A549 (cell line): ENCODE measurements at regions not wholly inside any gene's neighbourhood (a gene's known extent, or its start where the extent isn't known, plus 50 kb on each side); places are given as distances from the start of the nearest gene placed in this dataset.
"Not testable (repeated sequence)": the region's sequence is repeated elsewhere in the genome, so short reads cannot be mapped to it uniquely, and the experiment has no call there.

Experiments used
- CTCF ChIP-seq: fragments of >200 bp; sonication (Bioruptor Twin); formaldehyde crosslinking; IDR thresholded peaks from 3 replicates; pipeline ENCODE4 v1.5.1; 2016
- E2F6 ChIP-seq: IDR thresholded peaks from 2 replicates; pipeline ENCODE4 v1.6.1; 2012; ENCODE audit warnings: low read depth, borderline replicate concordance
- JUN ChIP-seq, 2 experiments: fragments of >200 bp; sonication (Bioruptor Twin); formaldehyde crosslinking; IDR thresholded peaks; 2 replicates in 1 of 2; 3 replicates in 1 of 2; pipeline ENCODE4 v1.6.1; 2016 to 2017
- JUNB ChIP-seq: fragments of >200 bp; sonication (Bioruptor Twin); formaldehyde crosslinking; IDR thresholded peaks from 2 replicates; pipeline ENCODE4 v1.6.1; 2016
- MAFK ChIP-seq: fragments of 450-650 bp; IDR thresholded peaks from 2 replicates; pipeline ENCODE4 v1.6.1; 2014; ENCODE audit not compliant: partially characterized antibody
- MAX ChIP-seq: IDR thresholded peaks from 2 replicates; pipeline ENCODE4 v1.6.1; 2012
- MAZ ChIP-seq: fragments of 150-350 bp; IDR thresholded peaks from 2 replicates; pipeline ENCODE4 v1.6.1; 2014; ENCODE audit warnings: antibody characterized with exemption, low read depth, low read length, borderline replicate concordance
- POLR2A ChIP-seq: IDR thresholded peaks from 2 replicates; pipeline ENCODE4 v1.6.1; 2012; ENCODE audit warnings: mild to moderate bottlenecking, low read length
- RCOR1 ChIP-seq: fragments of 150-350 bp; IDR thresholded peaks from 2 replicates; pipeline ENCODE4 v1.6.1; 2014; ENCODE audit warnings: antibody characterized with exemption, low read length, low read depth
- REST ChIP-seq: fragments of 200-600 bp; sonication (generic); IDR thresholded peaks from 2 replicates; pipeline ENCODE4 v1.6.1; 2016; ENCODE audit warnings: antibody characterized with exemption, mild to moderate bottlenecking, moderate library complexity
- RFX5 ChIP-seq: fragments of 450-650 bp; IDR thresholded peaks from 2 replicates; pipeline ENCODE4 v1.7.1; 2014; ENCODE audit warnings: antibody characterized with exemption, mild to moderate bottlenecking, moderate library complexity
- SMC3 ChIP-seq: fragments of >200 bp; sonication (Bioruptor Twin); formaldehyde crosslinking; IDR thresholded peaks from 3 replicates; pipeline ENCODE4 v1.6.1; 2018; ENCODE audit warnings: inconsistent platforms
- TP53 ChIP-seq: fragments of 250-450 bp; sonication (Bioruptor Pico); IDR thresholded peaks from 2 replicates; pipeline ENCODE4 v1.5.0; 2021; ENCODE audit warnings: mild to moderate bottlenecking, moderate library complexity
- TF ChIP-seq, protein P1 (sequence below): fragments of 450-650 bp; IDR thresholded peaks from 2 replicates; pipeline ENCODE4 v1.6.1; 2014; ENCODE audit warnings: antibody characterized with exemption

GRCh38 chr20:30540330-30541069 lies 717.0 kb upstream of the DEFB115 start:
- TF ChIP-seq REST; POLR2A; MAFK; CTCF; MAX; SMC3; RCOR1; TP53 (CRISPR knock-in tag); MAZ; RFX5; JUNB; E2F6; JUN (IDR thresholded peaks at IDR 0.05): not testable (repeated sequence)
- TF ChIP-seq, protein P1, sequence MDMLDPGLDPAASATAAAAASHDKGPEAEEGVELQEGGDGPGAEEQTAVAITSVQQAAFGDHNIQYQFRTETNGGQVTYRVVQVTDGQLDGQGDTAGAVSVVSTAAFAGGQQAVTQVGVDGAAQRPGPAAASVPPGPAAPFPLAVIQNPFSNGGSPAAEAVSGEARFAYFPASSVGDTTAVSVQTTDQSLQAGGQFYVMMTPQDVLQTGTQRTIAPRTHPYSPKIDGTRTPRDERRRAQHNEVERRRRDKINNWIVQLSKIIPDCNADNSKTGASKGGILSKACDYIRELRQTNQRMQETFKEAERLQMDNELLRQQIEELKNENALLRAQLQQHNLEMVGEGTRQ, result not testable (repeated sequence)
